ENCODE measurements at regions not wholly inside any gene's neighbourhood (a gene's known extent, or its start where the extent isn't known, plus 50 kb on each side); places are given as distances from the start of the nearest gene placed in this dataset.

- no peak for TF ChIP-seq POLR2A (IDR thresholded peaks at IDR 0.05; ENCODE audit: extremely low read depth, insufficient read length)
- no peak for TF ChIP-seq CTCF (IDR thresholded peaks at IDR 0.05; ENCODE audit: low read depth, low read length)
Observed at GRCh38 chr11:123313262-123313661, 116.8 kb upstream of the GRAMD1B start.

Data from NB4 (cell line).